SHP77 (cell line): ENCODE measurements at regions not wholly inside any gene's neighbourhood (a gene's known extent, or its start where the extent isn't known, plus 50 kb on each side); places are given as distances from the start of the nearest gene placed in this dataset.
"Not testable (repeated sequence)": the region's sequence is repeated elsewhere in the genome, so short reads cannot be mapped to it uniquely, and the experiment has no call there.

ENCODE experiments used
- DNase-seq, 2 experiments: peaks; one replicate each; lab custom pipeline; 2025; lab: John Stamatoyannopoulos, UW

DNA sequence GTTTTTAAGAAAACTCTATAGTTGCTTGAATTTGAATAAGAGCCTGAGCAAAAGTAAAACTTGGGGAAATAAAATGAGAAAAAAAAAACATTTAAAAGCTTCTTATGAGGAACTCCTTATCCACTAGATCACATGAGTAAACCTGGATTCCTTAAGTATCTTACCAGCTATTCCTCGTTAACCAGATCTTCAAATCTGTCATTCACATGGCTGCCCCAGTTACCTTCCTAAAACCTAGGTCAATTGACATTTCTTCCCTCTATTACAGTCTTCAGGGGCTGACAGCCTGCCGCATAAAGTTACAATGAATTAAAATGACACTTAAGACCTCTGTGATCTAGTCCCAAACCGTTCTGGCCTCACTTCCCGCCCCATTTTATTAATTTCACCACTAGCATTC is 583.6 kb downstream of the NR2F2 start:
- no peak for DNase-seq

DNA sequence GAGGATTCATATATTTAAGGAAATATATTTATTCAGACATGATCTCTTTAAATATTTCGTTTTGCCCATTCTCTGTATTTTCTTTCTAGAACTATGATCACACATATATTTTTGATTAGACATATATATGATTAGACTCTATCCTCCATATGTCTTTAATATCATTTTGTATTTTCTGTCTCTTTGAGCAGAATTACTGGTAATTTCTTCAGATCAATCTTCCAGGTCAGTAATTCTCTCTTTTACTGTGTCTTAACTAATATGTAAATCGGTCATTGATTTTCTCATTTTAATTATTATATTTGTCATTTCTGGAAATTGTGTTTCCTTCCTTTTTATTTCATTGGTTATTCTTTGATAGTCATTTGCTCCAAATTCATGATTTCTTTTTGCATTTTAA is 586.2 kb downstream of the NR2F2 start:
- no peak for DNase-seq

DNA sequence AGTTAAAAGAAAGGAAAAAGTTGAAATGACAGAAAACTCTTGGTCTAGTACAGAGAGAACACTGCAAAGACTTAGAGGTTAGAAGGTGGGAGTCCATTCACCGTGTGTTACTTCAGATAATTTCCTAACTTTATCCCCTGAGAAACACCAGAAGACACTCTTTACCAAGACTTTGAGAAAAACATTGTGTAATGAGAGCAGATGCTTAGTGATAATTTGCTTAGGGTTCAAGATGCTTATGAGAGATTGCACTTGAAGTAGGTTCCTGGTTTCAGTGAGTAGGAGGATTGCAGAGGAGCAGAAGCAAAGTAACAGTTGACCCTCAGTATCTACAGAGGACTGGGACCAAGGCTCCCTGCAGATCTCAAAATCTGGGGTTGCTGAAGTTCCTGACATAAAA is 594.1 kb downstream of the NR2F2 start:
- DNase-seq: no peak

DNA sequence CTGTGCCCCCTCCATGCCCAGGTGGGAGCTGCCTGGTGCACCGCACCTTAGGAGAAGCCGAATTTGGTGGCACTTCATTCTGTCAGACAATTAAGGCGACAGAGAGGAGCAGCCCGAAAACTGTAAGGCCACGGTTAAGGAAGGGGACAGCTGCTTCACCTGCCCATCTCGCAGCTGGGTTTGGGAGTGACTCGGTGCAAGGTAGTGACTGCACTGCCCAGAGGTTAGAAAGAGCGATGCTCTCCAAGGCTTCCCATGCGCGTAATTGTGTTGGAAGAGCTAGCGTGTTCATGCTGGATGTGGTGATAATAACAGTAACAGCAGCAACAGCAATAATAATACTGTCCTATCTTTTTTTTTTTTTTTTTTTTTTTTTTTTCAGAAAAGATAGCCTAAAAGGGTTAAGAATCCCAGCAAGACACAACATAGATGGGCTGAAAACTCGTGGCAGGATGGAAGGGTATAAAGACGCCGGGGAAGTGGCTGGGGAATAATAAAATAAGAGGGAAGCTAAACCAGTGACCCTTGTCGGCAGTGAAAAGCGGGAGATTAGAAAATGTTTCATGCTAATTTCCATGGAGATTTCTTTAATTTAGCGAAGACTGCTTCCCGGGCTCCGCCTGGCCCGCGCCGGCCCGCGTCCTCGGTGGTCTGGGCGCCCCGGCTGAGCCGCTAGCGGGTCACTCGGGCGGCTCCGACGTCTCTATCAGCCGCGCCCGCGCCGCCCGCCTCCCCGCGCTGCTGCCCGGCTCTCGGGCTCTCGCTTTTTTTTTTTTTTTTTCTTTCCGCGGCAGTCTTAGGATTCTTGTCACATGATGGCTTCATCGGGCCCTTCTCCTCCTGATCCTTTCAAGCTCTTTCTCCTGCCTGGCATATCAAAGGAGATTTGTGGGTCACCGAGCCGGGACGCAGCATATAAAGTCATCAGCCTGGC is 617.1 kb downstream of the NR2F2 start:
- no peak for DNase-seq

DNA sequence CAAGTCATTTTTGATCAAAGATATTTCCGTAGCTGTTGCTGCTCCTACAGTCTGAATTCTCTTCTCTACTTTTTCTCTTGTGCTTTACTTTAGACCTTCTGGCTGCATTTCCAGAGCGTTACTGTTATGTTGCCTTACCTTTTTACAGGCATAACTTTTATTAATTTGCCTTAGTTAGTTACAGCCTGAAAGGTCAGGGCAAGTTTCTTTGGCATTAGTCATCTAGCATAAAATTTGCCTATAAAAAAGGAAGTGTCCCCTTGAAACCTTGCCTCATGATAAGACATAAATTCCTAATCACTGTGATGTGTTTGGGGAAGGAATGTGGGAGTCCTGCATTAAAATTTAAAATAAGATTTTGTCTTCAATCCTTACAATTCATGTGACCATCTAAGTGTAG is 618.5 kb downstream of the NR2F2 start:
- no peak for DNase-seq

DNA sequence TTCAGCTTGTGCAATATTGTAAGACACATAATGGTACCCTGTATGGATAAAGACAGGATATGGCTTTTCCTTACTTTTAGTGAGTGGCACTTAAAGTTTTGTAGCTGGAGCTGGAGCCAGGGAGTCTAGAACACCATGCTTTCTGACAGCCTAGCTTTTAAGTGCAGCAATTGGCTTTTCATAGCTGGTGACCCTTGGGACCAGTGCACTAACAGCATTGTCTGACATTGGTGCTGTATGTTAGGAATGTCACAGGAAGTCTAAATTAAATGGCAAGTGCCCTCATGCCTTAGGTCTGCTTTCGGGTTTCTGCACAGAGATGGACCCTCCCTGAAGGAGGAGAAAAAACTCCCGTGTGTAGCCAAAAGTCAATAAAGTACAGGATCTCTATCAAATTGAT is 628.2 kb downstream of the NR2F2 start:
- no peak for DNase-seq

DNA sequence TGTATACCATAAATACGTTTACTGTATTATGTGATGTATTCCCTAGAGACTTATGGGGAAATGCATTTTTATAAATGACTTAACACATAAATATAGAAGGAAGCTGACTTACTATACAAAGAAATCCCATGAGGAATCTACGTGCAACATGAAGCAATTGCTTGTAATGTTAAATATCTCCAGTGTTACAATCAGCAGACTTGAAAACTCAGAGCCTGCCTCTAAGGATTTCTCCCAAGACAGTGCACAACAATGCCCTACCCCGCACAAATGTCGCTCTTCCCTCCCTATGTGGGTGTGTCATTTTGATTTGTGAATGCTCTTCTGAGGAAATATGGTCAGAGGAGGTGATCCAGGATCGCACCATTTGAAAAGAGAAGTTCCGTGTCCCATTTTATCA is 629.0 kb downstream of the NR2F2 start:
- DNase-seq: no peak

DNA sequence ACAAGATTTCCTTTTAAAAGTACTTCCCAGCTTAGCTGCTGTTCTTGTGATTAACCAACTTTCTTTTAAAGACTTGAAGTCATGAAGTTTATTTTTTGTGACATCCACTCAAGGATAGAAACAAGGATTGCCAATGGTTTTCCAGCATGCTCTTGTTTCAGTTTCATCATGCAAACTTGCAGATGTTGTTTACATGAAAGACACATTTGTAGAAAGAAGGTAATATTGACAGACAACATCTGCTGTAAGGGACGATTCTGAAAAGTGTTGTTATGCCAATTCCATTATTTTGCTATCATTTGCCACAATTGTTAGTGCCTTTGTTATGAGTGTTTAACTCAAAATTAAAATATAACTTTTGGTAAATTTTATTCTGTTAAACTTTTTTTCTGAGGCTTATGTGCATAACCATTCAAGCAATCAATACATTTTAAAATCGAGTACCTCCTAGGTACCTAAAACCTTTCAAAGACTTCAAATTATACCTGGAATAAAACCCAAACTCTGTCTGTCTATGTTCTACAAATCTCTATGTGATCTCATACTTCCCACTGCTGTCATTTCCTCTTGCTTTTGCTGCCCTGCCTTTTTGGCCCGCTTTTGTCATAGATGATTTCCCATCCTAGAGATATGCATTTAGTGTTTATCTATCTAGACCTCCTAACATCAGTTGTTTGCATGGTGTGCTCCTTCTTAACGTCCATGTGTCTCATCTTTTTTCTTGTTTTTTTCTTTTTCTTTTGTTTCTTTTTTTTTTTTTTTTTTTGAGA is 630.4 kb downstream of the NR2F2 start:
- DNase-seq: no peak

DNA sequence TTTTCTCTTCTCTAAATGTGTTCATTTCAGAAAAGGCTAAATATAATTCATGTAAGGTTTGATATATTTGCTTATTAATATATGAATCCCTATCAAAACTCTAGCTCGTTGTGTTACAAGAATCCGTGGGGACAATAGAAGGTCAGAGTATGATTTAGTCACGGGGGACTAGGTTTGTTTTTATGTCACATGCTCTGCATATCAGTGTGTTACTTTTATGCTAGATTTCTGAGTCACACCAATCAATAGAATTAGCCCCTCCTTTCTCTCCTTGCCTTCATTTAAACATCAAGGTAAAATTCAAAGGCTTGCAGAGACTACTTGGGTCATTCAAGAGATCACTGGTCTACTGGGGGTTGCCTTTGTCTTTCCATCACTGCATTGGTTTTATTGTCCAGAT is 636.1 kb downstream of the NR2F2 start:
- no peak for DNase-seq

DNA sequence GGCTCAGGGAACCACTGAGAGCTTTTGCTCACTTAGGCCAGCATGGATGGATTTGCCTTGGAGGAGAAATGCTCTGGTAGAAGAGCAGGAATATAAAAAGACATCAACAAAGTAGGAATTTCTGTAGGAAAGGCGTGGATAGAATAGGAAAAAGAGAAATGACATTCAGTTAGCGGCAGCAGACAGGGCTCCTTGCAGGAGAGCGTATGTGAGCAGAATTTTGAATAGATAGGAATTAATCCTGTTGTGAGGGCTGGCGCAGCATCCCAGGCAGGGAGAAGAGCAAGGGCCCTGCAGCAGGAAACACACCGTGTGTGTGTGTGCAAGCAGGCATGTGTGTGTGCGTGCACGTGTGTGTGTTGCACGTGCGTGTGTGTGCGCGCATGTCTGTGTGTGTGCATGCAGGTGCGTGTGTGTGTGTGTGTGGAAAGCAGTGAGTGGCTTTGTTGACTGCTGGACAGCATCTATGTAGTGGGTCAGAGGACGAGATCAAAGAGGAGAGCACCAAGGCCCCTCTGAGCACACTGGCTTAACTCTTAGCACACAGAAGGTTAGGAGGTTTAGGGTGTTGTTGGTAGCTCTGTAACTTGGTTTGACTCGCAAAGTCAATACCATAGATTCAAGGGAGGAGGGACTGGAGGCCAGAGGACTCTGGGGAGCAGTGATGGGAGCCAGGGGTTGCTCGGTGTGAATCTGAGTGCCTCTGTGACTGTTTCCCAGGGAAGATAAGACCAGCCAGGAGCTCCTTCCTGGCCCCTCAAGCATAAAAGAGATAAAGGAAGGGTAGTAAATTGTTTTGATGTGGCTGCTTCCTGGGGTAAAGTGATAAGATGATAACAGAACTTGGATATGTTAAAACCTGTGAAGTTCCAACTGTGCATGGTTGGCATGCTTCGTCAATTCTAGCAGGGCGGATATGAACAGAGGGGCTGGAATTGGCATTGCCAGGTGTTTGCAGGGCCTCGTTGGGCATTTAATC is 639.5 kb downstream of the NR2F2 start:
- no peak for DNase-seq

DNA sequence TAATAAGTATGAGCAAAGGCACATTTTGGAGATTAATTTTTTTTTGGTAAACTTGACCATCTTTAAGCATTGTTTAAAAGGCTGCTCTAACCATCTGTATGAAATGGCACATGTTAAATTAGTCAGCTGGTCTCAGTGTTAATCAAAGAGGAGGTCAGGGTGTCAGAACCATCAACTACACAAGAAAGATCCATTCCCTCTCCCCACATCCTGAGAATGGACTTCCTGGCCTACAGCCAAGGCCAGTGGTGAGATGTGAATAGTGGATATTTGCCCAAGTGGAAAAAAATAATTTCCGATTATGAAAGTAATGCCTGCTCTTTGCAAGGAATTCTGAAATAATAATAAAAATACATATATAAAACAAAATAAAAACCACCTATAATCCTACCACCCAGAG is 641.7 kb downstream of the NR2F2 start:
- no peak for DNase-seq

DNA sequence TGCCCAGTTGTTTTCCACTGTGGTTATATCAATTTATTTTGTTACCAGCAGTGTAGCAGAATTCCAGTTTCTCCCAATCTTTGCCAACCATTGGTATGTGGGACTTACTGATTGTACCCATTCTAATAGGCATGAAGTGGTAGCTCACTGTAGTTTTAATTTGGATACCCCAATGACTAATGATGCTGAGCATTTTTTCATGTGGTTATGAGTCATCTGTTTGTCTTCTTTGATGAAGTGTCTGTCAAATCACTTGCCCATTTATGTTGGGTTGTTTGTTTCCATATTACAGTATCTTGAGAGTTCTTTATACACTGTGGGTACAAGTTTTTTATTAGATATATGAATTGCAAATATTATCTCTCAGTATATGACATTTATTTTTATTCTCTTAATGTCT is 644.3 kb downstream of the NR2F2 start:
- no peak for DNase-seq

DNA sequence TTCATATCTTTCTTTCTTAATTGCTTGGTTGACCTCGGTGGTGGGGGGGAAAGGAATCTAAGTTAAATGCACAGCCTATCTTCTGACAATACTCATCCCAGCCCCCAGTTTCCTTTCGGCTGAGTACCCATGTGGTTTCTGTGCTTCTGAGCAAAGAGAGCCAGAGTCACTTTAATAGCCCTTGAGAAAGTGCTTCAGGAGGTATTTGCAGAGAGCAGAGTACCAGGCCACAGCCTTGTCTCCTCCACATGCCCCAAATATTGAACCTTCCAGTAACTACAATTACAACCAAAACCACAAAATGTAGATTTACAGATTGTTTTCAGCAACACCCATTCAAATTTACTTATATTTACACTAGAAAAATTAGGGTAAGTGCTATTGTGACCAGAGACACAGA is 647.4 kb downstream of the NR2F2 start:
- DNase-seq: no peak

DNA sequence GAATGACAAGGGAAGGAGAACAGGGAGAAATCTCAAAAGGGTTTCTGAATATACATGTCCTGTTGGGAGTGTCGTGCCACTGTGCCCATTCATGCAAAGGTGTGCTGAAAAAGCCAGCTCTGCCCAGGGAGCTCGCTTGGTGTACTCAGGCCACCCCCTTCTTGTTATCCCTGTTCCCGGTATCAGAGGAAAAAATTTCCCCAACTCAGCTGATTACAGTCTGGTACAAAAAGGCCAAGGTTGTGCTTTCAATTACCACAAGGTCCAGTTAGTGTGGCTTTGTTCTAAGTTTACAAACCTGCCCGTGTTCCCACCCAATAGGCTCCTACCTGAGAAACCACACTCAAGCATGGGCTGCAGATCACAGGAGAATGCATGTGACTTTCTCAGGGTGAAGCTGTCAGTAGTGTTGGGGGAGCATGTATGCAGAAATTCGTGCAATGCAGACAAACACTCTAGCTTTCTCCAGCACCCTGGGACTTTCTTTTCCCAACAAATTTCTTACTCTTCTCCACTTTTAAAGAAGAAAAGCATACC is 648.5 kb downstream of the NR2F2 start:
- no peak for DNase-seq

DNA sequence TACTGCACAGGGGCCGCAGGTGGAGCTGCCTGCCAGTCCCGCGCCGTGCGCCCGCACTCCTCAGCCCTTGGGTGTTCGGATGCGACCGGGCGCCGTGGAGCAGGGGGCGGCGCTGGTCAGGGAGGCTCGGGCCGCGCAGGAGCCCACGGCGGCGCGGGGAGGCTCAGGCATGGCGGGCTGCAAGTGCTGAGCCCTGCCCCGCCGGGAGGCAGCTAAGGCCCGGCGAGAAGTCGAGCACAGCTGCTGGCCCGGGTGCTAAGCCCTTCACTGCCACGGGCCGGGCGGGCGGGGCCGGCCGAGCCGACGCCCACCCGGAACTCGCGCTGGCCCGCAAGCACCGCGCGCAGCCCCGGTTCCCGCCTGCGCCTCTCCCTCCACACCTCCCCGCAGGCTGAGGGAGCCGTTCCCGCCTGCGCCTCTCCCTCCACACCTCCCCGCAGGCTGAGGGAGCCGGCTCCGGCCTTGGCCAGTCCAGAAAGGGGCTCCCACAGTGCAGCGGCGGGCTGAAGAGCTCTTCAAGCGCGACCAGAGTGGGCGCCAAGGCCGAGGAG is 653.7 kb downstream of the NR2F2 start:
- not testable (repeated sequence) for DNase-seq

DNA sequence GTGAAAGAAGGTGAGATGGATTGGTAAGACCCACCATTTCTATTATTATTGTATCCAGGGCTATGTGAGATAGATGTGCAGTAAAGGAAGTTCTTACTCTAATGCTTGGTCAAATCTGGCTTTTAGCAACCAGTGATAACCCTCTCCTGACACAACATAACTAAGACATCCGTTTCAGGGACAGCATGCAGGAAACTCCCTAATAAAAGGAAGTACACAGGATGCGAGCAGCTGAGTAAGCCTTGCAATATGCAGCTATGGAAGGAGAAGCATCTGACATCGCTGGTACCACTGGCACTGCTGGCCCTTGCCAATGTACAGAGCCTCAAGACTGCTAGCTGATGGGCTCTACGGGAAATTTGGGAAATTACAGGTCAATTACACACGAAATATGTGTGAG is 662.3 kb downstream of the NR2F2 start:
- DNase-seq: no peak

DNA sequence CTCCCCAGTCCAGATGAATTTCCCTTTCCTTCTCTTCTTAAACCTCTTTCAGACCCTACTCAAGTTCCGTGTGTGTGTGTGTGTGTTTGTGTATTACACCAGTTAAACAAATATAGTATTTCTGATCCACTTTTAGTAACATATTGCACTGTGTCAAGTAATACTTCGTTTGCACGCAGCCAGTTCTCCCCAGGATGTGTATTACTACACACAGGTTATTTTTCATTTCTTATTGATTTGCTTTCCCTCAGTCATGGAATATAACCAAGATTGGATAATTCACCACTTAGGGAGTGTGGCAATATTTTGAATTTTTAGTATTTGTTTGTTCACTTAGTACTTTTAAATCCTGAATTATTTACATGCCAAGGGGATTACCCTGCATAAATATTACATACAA is 667.0 kb downstream of the NR2F2 start:
- no peak for DNase-seq

DNA sequence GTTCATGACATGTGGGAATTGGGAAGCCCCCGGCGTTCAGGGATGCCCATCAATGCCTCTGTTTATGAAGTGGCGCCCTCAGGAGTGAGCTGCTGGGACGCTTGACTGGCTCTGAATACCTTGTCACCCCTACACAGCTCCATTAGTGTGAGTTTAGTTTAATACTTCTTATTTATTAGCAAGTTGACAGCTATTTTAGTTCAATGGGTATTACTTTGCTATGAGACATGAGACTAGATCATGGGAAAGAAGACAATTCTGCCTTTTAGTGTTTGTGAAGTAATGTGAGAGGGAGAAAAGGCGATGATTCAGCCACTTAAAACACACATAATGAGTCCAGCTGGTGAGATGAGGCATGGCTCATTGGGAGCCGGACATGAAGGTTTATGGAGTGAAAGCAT is 678.5 kb downstream of the NR2F2 start:
- peak; percentile 4 to 5 for DNase-seq

DNA sequence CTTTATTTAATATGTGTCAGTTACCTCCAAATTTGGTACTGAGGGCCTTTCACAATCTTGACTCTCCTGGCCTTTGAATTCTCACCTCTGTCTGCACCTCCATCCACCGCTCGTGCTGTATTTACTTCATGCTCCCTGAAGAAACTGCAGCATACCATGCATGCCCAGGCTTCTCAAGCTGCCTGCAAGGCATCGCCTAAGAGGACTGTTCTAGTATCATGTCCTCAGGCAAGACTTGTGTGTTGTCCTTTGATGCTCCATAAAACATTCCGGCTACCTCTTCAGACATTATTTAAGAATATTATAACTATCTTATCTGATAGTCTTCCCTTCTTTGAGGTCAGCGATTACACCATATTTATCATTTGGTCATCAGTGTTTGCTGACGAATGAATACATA is 682.5 kb downstream of the NR2F2 start:
- DNase-seq: no peak

DNA sequence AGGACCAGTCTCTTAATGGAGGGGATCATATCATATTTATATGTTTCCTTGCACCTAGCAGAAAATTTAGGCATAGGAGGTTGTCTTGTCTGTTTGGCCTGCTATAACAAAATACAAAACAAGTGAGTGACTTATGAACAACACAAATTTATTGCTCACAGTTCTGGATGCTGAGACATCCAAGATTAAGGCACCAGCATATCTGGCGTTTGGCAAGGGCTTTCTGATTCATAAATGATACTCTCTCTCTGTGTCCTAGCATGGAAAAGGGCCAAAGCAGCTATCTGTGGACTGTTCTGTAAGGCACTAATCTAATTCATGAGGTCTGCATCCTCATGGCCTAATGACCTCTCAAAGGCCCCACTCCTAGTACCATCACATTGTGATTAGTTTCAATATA is 683.0 kb downstream of the NR2F2 start:
- no peak for DNase-seq

DNA sequence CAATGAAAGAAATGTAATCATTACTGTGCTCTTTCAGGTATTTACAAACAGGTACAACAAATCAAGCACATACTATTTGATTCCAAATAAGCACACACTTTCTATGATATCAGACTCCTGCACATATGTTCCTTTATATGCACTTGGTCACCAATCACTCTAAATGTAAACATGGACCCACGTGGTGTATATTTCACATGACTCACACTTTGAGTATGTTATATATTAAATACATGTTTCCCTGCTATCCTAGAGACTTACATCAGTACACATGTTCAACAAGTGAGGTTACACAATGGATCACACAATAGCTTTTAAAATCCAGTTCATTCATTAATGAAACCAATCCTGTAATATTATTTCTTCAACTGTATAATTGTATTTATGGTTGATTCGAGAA is 683.5 kb downstream of the NR2F2 start:
- DNase-seq: no peak

DNA sequence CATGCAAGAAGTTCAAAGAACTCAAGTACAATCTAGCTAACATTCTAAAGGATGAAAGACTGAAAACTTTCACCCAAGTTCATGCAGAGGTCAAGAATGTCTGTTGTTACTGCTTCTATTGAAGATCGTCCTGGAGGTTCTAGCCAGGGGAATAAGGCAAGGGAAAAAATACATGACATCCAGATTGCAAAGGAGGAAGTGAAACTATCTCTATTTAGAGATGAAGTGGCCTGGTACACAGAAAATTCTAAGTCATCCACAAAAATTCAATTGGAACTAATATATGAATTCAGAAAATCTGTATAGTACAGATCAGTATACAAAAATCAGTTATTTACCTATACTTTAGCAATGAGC is 693.0 kb downstream of the NR2F2 start:
- no peak for DNase-seq
